SK-N-DZ (cell line): ENCODE measurements at regions not wholly inside any gene's neighbourhood (a gene's known extent, or its start where the extent isn't known, plus 50 kb on each side); places are given as distances from the start of the nearest gene placed in this dataset.
"Not testable (repeated sequence)": the region's sequence is repeated elsewhere in the genome, so short reads cannot be mapped to it uniquely, and the experiment has no call there.

Experiments
- DNase-seq: peaks from one replicate; pipeline ENCODE4 v3.0.0-alpha.2; 2015; ENCODE audit warnings: low spot score

DNA sequence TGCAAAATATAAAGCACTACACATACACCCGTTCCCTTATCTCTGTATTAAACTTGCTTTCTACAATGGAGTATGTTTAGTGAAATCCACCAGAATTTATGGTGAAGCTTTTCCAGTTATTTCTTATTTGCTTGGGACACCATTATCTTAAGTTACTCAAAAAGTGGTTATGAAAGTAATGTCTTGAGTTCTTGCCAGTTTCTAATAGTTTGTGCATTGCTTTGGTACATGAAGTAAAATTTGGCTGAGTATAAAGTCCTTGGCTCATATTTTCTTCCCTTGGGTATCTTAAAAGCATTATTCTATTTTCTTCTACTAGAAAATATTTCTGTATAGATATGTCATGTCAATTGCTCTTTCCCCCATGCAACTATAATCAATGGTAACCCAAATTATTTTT lies 85.2 kb downstream of the POLR1F start:
- DNase-seq, result no peak

DNA sequence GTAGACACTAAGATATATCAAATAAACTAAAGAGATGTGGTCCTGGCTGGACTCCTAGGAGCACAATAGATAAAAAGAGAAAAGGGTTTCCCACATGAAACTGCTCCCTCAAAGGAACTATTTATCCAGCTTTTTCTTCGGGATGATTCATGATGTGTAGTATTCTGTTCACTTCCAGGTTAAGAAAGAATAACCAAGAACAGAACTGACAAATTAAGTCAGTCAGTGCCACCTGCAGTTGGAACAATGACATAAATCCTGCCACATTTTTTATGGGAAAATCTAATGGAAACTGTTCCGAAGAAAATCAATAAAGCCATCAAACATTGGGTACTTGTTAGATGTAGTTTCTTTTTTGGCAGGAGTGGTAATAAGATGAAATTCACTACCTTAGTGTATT lies 87.1 kb downstream of the POLR1F start:
- no peak for DNase-seq

DNA sequence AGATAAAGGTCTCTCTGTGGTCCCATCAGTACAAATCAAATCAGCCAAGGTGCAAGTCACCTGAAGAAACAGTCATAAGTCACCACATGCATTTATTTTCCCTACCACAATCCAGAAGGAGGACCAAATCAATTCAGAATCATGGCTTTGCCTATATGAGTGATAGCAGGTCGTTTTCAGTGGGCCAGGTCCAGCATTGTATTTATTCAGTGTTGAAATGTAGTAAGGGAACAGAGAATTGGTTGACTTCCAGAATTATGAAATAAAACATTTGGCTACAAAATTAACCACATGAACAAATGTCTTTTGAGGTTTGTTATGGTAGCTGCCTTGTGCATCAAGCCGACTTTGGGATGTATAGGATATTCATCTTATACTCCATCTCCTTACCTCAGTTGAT lies 88.4 kb downstream of the POLR1F start:
- no peak for DNase-seq

DNA sequence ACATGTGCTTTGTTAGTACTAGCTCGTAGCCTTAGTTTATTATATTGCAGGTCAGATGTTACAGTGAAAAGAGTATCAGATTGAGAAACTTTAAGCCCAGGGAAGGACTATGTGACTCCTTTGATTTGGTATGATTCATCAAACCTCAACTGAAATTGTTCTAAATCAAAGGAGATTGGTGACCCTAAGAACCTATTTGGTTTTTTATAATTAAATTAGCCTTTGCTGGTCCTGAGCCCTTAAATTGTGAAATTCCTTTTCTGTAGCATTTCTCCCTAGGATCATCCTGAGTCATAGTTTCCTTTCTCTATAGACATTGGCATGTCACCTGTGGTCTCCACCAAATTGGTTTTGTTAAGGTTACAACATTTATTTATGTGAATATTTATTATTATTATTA lies 89.7 kb downstream of the POLR1F start:
- no peak for DNase-seq

DNA sequence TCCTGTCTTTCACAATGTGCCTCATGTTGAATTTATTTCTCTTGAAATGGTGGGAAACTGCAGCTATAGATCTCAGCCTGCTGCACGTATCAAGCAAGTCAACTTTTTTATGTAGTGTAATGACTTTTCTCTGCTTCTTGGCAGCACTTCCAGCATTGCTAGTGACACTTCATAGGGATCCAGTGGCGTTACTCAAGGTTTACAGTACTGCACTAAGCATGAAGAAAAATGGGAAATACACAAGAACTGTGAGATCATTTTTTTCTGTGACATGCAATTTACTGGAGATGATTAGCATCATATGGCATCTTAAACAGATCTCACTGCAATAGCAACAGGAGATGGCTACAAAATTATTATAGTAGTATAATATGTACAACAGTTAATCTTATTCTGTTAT lies 90.9 kb downstream of the POLR1F start:
- DNase-seq, result no peak

DNA sequence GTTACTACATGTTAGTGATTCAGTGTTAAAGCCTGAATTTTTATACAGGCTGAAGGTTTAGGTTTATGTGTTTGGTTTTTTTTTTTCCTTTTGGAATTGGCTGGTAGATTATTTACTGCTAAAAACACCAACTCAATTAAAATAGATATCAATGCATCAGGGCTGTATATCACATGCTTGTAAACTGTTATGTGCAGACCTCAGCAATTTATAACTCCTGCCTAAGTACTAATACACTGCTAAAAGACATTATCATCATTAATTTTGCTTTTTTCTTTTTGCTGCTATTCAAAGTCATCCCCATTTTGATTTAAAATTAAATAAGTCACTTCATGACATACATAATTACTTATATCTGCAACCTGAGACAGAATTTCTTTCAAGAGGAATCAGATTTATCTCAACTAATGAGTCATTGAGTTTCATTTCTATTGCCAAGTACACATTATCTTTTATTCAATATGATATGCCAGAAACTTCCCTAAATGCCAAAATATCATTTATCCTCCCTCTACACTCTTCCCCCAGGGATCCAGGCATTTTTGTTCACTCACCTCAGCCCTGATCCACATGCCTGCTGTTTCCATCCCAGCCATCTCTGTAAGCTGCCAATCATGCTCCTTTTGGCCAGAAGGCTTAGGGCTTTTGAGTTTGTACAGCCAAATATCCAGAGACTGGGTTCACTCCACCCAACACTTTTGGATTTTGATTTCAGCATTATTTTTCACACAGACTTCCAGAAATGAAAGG lies 98.5 kb downstream of the POLR1F start:
- no peak for DNase-seq

DNA sequence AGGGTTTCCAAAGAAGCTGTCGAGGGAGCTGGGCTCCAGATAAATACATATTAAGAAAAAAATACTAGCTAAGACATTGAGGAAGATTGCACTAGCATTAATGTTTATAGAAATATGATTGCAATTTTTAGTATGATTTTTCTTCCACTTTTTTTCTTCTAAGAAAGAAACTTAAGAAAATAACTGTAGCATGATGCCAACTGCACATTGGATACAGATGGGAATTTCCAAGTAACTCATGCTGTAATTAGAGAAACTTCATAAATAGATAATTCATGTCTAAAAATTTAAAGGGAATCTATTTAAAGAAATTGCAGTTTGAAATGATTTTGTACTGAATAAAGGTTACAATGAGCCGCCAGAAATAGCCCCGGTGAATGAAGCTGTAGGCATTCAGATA lies 119.4 kb downstream of the POLR1F start:
- no peak for DNase-seq

DNA sequence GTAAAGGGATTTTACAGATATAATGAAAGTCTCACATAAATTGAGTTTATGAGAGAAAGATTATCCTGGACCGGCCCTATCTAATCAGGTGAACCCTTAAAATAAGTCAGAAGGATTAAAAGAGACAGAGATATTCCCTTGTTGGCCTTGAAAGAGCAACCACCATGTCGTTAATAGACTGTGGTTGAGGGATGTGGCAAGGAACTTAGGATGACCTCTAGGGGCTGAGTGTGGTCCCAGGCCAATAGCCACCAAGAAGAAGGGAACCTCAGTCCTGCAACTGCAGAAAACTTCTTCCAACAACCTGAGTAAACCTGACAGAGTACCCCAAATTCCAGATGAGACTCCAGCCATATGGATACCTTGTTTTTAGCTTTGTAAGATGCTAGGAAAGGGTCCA lies 121.5 kb downstream of the POLR1F start:
- peak; percentile 15 for DNase-seq

DNA sequence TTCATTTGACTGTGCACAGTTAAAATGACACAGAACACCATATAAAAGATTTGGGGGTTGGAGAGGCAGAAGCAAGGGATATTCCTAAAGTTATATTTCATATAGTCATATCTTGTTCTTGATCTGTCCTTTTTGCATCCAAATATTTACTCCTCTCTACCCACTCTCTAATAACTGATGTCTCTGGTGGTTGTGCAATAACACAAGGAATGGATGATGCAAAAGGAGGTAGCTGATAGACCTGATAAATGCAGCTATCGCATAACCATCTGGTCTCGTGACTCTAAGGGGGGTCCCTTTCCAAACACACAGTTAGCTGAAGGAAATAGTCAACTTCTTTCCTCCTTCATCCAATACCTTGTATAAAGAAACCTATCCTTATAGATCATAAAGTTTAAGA lies 123.1 kb downstream of the POLR1F start:
- no peak for DNase-seq

DNA sequence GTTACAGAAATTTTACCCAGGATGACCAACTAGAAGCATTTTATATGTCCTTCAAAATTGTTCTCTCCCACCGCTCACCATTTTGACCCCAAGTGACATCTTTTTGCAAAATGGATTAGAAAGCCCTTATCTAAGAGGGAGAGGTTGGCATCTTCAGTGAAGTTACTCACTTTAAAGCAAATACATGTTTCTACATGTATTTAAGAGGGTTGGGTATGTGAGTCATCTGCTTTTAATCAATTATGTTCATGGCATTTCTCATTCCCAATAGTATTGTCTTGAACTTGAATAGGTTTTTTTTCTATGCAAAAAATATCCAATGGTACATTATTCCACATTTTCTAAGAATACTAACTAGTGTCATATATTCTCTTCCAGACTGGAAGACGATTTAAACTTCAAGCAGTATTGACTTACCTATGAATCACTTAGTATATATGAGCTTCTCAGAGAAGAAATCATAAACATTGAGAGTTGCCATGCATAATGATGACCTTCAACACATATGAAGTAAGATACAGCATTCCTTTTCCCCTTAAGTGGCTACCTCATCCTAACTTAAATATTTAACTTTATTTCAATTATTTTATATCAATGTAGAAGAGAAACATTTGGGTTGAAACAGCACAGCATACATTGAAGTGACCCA lies 132.8 kb downstream of the POLR1F start:
- DNase-seq, result no peak

DNA sequence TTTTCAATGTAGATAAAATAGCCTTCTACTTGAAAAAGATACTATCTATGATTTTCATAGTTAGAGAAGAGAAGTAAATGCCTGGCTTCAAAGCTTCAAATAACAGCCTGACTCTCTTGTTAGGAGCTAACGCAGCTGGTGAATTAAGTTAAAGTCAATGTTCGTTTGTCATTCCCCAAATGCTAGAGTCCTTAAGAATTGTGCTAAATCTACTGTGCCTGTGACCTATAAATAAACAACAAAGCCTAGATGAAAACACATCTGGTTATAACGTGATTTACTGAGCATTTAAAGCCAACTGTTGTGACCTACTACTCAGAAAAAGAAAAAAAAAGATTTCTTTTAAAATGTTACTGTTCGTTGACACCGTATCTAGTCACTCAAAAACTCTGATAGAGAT lies 134.7 kb downstream of the POLR1F start:
- peak; percentile 38 for DNase-seq

DNA sequence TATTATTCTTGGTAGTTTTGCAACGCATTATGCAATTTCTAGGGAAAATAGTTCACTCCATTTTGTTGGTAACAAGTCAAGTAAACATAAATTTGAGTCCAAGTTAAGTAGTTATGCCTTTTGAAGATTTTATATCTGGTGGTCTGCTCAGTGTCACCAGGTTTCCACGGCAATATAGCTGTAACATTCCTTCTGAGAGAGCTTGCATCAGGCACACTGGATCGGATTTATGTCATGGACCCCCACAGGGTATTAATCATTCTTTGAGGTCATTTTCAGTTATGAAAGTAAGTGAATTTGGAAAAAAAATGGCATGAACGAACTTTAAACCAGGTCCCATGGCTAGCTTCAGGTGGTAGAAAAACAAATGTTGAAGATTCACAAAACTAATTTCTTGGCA lies 136.3 kb downstream of the POLR1F start:
- peak; percentile 65 for DNase-seq

DNA sequence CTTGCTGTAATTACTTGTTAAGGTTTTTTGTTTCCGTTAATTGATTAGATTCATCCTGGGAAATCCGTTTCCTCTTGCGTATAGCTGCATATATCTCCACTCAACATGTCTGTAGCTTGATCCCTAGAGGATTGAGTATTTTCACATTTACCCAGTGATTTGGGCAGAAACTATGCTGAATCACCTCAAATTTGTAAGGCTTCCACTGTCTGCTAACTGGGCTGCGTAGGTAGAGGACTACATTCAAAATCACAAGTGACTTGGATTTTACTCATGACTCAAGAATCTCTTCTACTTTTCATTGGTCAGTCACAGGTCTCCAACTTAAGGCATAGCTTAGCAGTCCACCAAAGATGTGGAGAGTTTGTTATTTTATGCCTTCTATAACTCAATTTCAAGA lies 141.8 kb downstream of the POLR1F start:
- DNase-seq, result no peak

DNA sequence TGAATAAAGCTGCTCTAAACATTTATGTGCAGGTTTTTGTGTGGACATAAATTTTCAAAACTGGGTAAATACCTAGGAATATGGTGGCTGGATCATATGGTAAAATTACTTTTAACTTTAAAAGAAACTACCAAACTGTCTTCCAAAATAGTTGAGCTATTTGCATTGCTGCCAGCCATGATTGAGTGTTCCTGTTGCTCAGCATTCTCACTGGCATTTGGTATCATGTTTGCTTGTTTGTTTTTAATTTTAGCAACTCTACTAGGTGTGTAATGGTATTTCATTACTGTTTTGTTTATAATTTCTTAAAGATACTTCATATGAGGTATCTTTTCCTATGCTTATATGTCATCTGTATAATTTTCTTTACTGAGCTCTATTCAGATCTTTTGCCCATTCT lies 143.2 kb downstream of the POLR1F start:
- no peak for DNase-seq

DNA sequence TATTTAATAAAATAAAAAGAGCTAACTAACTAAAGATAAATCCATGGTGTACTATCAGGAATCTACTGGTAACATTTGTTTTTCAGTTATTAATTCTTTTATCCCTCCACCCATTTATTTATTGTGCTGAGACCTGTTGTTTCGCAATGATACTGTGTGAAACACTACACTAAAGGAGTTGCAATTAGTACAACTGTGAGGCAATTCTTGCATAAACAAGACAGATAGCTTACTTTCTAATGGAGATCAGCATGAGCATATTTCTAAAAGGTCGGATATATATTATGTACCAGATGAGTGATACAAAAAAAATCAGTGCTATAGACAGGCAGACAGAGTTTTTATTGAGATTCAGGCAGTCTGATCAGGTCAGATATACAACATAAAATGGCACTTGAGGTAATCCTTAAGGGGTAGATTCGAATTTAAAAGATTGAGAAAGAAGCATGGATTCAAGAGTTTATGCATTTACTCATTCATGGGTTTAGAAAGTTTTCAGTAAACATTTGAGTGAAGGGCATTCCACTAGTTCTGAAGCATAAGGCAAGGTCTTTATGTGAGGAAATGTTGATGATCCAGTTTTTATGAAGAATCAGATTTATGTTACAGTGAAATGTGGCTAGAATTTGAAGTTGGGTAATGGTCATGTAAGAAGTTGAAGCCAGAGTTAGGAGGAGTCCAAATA lies 147.6 kb downstream of the POLR1F start:
- no peak for DNase-seq

DNA sequence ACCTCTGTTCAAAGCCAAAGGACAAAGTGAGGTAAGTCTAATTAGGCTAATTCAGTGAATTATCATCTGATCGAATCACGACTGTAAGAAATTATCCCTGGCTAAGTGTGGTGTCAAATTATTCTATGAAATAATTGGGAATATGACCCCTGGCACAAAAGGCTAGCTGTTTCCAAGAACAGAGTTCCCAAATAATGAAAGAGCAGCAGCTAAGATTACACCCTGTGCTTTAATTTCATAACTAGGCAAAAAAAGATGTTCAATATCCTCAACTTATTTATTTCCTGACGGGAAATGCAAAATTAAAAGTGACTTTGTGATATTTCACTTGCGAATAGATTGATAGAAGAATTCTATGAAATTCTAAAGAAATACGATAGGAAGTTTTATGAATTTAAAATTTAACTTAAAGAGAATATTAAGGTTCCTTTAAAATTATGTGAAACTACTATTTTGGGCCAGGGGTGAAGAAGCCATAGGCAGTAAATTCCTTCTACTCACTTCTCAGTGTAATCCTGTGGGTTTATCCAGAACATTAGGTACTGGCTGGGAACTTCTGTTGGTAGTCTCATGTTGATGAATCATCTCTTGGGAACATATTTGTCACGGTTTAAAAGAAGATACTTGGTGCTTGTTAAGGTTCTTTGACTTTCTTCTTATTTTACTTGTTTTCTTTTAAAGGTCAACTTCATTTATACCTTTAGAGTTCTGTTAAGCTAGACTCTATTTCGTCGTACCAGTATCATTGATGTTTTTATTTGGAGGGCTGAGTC lies 148.5 kb downstream of the POLR1F start:
- DNase-seq, result no peak

DNA sequence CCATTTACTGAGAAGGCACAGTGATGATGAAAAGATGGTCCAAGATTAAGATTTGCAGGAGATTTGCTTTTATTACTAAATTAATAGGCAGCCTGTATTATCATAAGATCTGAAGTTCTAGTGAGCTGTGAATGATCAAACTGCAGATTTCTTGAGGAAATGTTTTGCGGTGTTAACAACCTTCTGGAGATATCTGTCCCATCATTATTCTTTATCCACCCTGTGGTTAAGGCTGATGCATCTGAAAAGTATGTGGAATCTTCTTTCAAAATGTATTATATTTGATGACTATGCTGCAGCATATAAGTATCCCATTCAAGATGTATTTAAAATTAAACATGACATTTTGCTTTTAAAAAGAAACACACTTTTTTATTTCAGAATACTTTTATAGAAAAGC lies 150.3 kb downstream of the POLR1F start:
- no peak for DNase-seq

DNA sequence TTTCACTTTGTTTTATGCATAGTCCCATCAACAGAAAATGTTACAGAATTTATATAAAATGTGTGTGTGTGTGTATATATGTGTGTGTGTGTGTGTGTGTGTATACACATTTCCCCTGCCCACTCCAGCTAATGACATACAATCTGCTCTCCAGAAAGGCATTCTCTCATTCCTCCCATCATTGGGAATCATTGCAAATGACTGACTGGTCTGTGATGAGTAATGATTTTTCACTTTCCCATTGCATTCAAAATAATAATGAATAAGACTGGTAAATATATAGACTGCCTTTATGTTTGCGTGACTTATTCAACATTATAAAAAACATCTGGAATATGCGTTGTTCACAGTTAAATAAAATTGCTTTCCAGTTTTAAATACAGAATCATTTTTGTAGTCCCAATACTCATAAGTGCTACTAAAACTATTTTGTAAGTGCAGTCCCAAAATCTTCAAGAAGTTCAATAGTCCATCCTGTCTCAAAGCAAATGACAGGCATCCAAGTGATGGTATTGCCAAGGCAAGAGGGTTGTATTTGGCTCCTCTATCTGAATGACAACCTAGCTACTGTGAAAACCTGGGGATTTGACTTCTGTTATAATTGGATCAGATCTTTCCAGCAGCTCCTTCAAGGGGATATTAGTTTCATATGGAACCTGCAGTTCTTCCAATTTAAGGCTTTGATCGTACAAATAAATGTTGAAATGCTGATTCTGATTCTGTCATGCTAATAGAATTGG lies 150.9 kb downstream of the POLR1F start:
- no peak for DNase-seq

DNA sequence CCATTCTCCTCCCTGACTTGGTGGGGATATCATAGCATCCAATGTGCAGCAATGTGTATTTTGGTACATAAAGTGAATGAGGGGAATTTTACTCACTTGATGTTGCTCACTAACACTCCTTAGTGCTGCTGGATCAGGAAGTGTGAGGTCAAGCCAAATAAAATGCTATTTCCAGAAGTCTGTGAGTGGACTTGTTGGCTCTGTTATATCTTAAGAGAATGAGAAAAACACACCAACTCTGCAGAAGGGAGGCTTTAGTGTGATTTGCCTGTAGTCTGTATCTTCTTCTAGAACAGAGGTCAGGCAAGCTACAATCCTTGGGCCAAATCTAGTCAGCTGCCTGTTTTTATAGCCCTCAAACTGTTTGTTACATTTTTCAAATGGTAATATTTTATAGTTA lies 154.3 kb downstream of the POLR1F start:
- no peak for DNase-seq

DNA sequence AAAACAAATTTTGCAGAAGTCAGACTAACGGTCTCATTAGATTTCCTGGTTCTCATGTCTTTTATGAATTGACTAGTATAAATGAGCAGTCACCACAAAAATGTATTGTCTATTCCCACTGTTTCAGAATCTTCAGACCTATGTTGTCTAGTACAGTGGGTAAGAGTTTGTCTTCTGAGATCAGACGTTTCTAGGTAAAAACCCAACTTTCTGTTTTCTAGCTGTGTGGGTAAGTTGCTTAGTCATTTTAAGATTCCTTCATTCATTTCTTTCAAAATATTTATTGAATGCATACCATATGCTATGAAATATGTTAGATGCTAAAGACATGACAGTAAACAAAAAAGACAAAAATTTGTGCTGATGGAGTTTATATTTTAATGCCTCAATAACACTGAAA lies 156.3 kb downstream of the POLR1F start:
- DNase-seq, result no peak

DNA sequence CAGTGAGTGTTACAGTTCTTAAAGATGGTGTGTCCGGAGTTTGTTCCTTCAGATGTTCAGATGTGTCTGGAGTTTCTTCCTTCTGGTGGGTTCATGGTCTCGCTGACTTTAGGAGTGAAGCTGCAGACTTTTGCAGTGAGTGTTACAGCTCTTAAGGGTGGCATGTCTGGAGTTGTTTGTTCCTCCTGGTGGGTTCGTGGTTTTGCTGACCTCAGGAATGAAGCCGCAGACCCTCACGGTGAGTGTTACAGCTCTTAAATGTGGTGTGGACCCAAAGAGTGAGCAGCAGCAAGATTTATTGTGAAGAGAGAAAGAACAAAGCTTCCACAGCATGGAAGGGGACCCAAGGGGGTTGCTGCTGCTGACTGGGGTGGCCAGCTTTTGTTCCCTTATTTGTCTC lies 159.6 kb downstream of the POLR1F start:
- DNase-seq, result not testable (repeated sequence)
